HEK293 (cell line): ENCODE measurements at regions not wholly inside any gene's neighbourhood (a gene's known extent, or its start where the extent isn't known, plus 50 kb on each side); places are given as distances from the start of the nearest gene placed in this dataset.

Experiments
- CTCF ChIA-PET: fragments of 350-600 bp; formaldehyde crosslinking; extraction: SDS; loops from one replicate; lab custom pipeline; 2021; ENCODE audit warnings: antibody characterized with exemption; lab: Yijun Ruan, JAX
- POLR2A ChIA-PET: fragments of 300-600 bp; formaldehyde crosslinking; extraction: SDS; loops from one replicate; lab custom pipeline; 2020; ENCODE audit warnings: antibody characterized with exemption, inconsistent platforms; lab: Yijun Ruan, JAX
- H3K27ac ChIP-seq: fragments of 200-500 bp; sonication (Bioruptor generic); 2 replicates; pipeline ENCODE4 v1.5.1; 2014; ENCODE audit warnings: low read depth, low read length, control low read depth, inconsistent platforms; ENCODE audit errors: extremely low read depth
- H3K36me3 ChIP-seq, 2 experiments: fragments of 200-500 bp in 1 of 2; sonication (Bioruptor generic) in 1 of 2; 1 replicate in 1 of 2; 2 replicates in 1 of 2; pipeline ENCODE4 v1.5.1; 2014 to 2017; ENCODE audit warnings: inconsistent platforms in 2 of 2, low read length in 2 of 2; ENCODE audit not compliant: control insufficient read depth in 2 of 2, insufficient read depth in 1 of 2
- H3K4me1 ChIP-seq: fragments of 200-500 bp; sonication (Bioruptor generic); 2 replicates; pipeline ENCODE4 v1.5.1; 2014; ENCODE audit warnings: mild to moderate bottlenecking, low read length, inconsistent platforms; ENCODE audit not compliant: control insufficient read depth, insufficient read depth
- H3K4me3 ChIP-seq: 2 replicates; pipeline ENCODE4 v1.5.1; 2011; ENCODE audit warnings: low read depth, mild to moderate bottlenecking, control low read depth, low read length, moderate library complexity
- H3K9me3 ChIP-seq: fragments of 200-500 bp; sonication (Bioruptor generic); 2 replicates; pipeline ENCODE4 v1.5.1; 2014; ENCODE audit warnings: low read depth, low read length, inconsistent platforms; ENCODE audit not compliant: control insufficient read depth, insufficient read depth
- FEZF1 ChIP-seq: fragments of 450-650 bp; formaldehyde crosslinking; IDR thresholded peaks from 2 replicates; pipeline ENCODE4 v1.5.1; 2016; ENCODE audit warnings: missing biosample characterization, missing genetic modification characterization
- MEIS1 ChIP-seq: sonication (generic); formaldehyde crosslinking; IDR thresholded peaks from 2 replicates; pipeline ENCODE4 v1.8.1; 2022; ENCODE audit warnings: missing genetic modification reagents, mild to moderate bottlenecking, borderline replicate concordance
- PATZ1 ChIP-seq: fragments of 450-650 bp; formaldehyde crosslinking; IDR thresholded peaks from 2 replicates; pipeline ENCODE4 v1.5.1; 2016; ENCODE audit warnings: missing biosample characterization, missing genetic modification characterization
- SCRT1 ChIP-seq: fragments of 450-650 bp; formaldehyde crosslinking; IDR thresholded peaks from 2 replicates; pipeline ENCODE4 v1.5.1; 2016; ENCODE audit warnings: missing biosample characterization, missing genetic modification characterization, borderline replicate concordance
- SP7 ChIP-seq: fragments of 450-650 bp; formaldehyde crosslinking; IDR thresholded peaks from 2 replicates; pipeline ENCODE4 v1.5.1; 2016; ENCODE audit warnings: missing biosample characterization, missing genetic modification characterization
- YY1 ChIP-seq: fragments of 450-650 bp; formaldehyde crosslinking; IDR thresholded peaks from 2 replicates; pipeline ENCODE4 v1.5.1; 2018; ENCODE audit warnings: missing biosample characterization, missing genetic modification characterization
- ZNF10 ChIP-seq: fragments of 450-650 bp; formaldehyde crosslinking; IDR thresholded peaks from 2 replicates; pipeline ENCODE4 v1.5.1; 2017; ENCODE audit warnings: missing biosample characterization, missing genetic modification characterization
- ZNF121 ChIP-seq: fragments of 450-650 bp; formaldehyde crosslinking; IDR thresholded peaks from 2 replicates; pipeline ENCODE4 v1.5.1; 2016; ENCODE audit warnings: missing biosample characterization, missing genetic modification characterization
- ZNF148 ChIP-seq: fragments of 450-650 bp; formaldehyde crosslinking; IDR thresholded peaks from 2 replicates; pipeline ENCODE4 v1.5.0; 2017; ENCODE audit warnings: missing biosample characterization, missing genetic modification characterization, borderline replicate concordance
- ZNF184 ChIP-seq: fragments of 450-650 bp; IDR thresholded peaks from 2 replicates; pipeline ENCODE4 v1.5.1; 2018; ENCODE audit warnings: missing biosample characterization, mild to moderate bottlenecking, missing genetic modification characterization
- ZNF221 ChIP-seq: fragments of 450-650 bp; formaldehyde crosslinking; IDR thresholded peaks from 2 replicates; pipeline ENCODE4 v1.5.1; 2017; ENCODE audit warnings: missing biosample characterization, missing genetic modification characterization, borderline replicate concordance
- ZNF248 ChIP-seq: fragments of 450-650 bp; formaldehyde crosslinking; IDR thresholded peaks from 2 replicates; pipeline ENCODE4 v1.5.1; 2017; ENCODE audit warnings: missing biosample characterization, missing genetic modification characterization
- ZNF280D ChIP-seq: fragments of 450-650 bp; formaldehyde crosslinking; IDR thresholded peaks from 2 replicates; pipeline ENCODE4 v1.5.1; 2016; ENCODE audit warnings: missing biosample characterization, missing genetic modification characterization
- ZNF354C ChIP-seq: fragments of 450-650 bp; formaldehyde crosslinking; IDR thresholded peaks from 2 replicates; pipeline ENCODE4 v1.5.1; 2016; ENCODE audit warnings: missing biosample characterization, missing genetic modification characterization, low read depth, borderline replicate concordance
- ZNF398 ChIP-seq: fragments of 450-650 bp; formaldehyde crosslinking; IDR thresholded peaks from 2 replicates; pipeline ENCODE4 v1.5.1; 2017; ENCODE audit warnings: missing biosample characterization, missing genetic modification characterization
- ZNF423 ChIP-seq: fragments of 450-650 bp; formaldehyde crosslinking; IDR thresholded peaks from 2 replicates; pipeline ENCODE4 v1.5.1; 2016; ENCODE audit warnings: missing biosample characterization, missing genetic modification characterization
- ZNF580 ChIP-seq: fragments of 450-650 bp; formaldehyde crosslinking; IDR thresholded peaks from 2 replicates; pipeline ENCODE4 v1.5.1; 2016; ENCODE audit warnings: missing biosample characterization, missing genetic modification characterization
- ZNF670 ChIP-seq: fragments of 450-650 bp; formaldehyde crosslinking; IDR thresholded peaks from 2 replicates; pipeline ENCODE4 v1.5.1; 2016; ENCODE audit warnings: missing biosample characterization, missing genetic modification characterization, low read depth
- ZNF768 ChIP-seq: fragments of 450-650 bp; formaldehyde crosslinking; IDR thresholded peaks from 2 replicates; pipeline ENCODE4 v1.5.1; 2018; ENCODE audit warnings: missing biosample characterization, mild to moderate bottlenecking, missing genetic modification characterization
- ZXDB ChIP-seq: fragments of 450-650 bp; formaldehyde crosslinking; IDR thresholded peaks from 2 replicates; pipeline ENCODE4 v1.5.1; 2016; ENCODE audit warnings: missing biosample characterization, missing genetic modification characterization

GRCh38 chr2:120810639-120811038, 75.0 kb downstream of the GLI2 start (continued):
- TF ChIP-seq ZNF670: no peak
- no peak for TF ChIP-seq ZNF148 (tag by site-specific recombination)
- TF ChIP-seq ZXDB (tag by site-specific recombination): no peak
- no peak for TF ChIP-seq ZNF184 (tag by site-specific recombination)
- no peak for TF ChIP-seq ZNF398 (tag by site-specific recombination)
- TF ChIP-seq YY1 (tag by site-specific recombination): no peak
- no peak for TF ChIP-seq ZNF280D (tag by site-specific recombination)
- no peak for TF ChIP-seq ZNF423 (tag by site-specific recombination)
- TF ChIP-seq SP7 (tag by site-specific recombination): no peak
- TF ChIP-seq SCRT1: no peak
- TF ChIP-seq MEIS1 (CRISPR knock-in tag): no peak
- TF ChIP-seq ZNF221 (tag by site-specific recombination): no peak
- TF ChIP-seq, all 188 proteins: peak for 0

GRCh38 chr2:120812866-120813265, 77.2 kb downstream of the GLI2 start:
- peaks cover 0 to 4% of the 10 kb centered on the region in 2 experiments; a peak in 1 of 3 replicates for H3K36me3 ChIP-seq
- H3K27ac ChIP-seq: no peak overlapping the region
- no peak overlapping the region for H3K4me3 ChIP-seq
- ChIA-PET POLR2A (no interaction called here), CTCF (no interaction called here)
- H3K4me1 ChIP-seq: peaks cover 9% of the 10 kb centered on the region
- H3K9me3 ChIP-seq: no peaks in the 10 kb centered on the region
- TF ChIP-seq ZNF248 (no peak), ZNF354C (tag by site-specific recombination) (no peak), ZNF10 (no peak), ZNF580 (tag by site-specific recombination) (no peak), ZNF398 (tag by site-specific recombination) (no peak), PATZ1 (tag by site-specific recombination) (no peak), ZNF768 (tag by site-specific recombination) (no peak), ZNF184 (tag by site-specific recombination) (no peak), ZNF121 (tag by site-specific recombination) (no peak), FEZF1 (no peak)
